Loucy (cell line): ENCODE measurements at regions not wholly inside any gene's neighbourhood (a gene's known extent, or its start where the extent isn't known, plus 50 kb on each side); places are given as distances from the start of the nearest gene placed in this dataset.

ENCODE experiments used
- H2AFZ ChIP-seq: fragments of 200-600 bp; sonication (generic); 2 replicates; pipeline ENCODE4 v1.6.0; 2016; ENCODE audit warnings: antibody characterized with exemption, mild to moderate bottlenecking, low read length, moderate library complexity
- H3F3A ChIP-seq: fragments of 200-600 bp; 2 replicates; pipeline ENCODE4 v1.6.0; 2016; ENCODE audit warnings: antibody characterized with exemption, low read depth, mild to moderate bottlenecking
- H3K27me3 ChIP-seq: fragments of 200-600 bp; sonication (generic); 2 replicates; pipeline ENCODE4 v1.6.1; 2014; ENCODE audit warnings: low read length, mild to moderate bottlenecking; ENCODE audit not compliant: insufficient read depth, poor library complexity, severe bottlenecking
- H3K36me3 ChIP-seq: fragments of 200-600 bp; sonication (generic); 2 replicates; pipeline ENCODE4 v1.6.1; 2016; ENCODE audit warnings: low read length; ENCODE audit not compliant: insufficient read depth
- H3K4me1 ChIP-seq: fragments of 200-600 bp; sonication (generic); 2 replicates; pipeline ENCODE4 v1.5.1; 2014; ENCODE audit warnings: low read length, mild to moderate bottlenecking; ENCODE audit not compliant: insufficient read depth, poor library complexity, severe bottlenecking
- H3K4me2 ChIP-seq: fragments of 200-600 bp; sonication (generic); 2 replicates; pipeline ENCODE4 v1.6.0; 2014; ENCODE audit warnings: antibody characterized with exemption, low read length, low read depth, mild to moderate bottlenecking; ENCODE audit not compliant: poor library complexity, severe bottlenecking
- H3K4me3 ChIP-seq: fragments of 200-600 bp; sonication (generic); 2 replicates; pipeline ENCODE4 v1.5.1; 2014; ENCODE audit warnings: low read length, mild to moderate bottlenecking, mixed read lengths; ENCODE audit not compliant: poor library complexity, severe bottlenecking
- H3K79me2 ChIP-seq: fragments of 200-600 bp; sonication (generic); 2 replicates; pipeline ENCODE4 v1.6.1; 2014; ENCODE audit warnings: low read length; ENCODE audit not compliant: insufficient read depth
- H3K9ac ChIP-seq: fragments of 200-600 bp; sonication (generic); 2 replicates; pipeline ENCODE4 v1.6.0; 2014; ENCODE audit warnings: mild to moderate bottlenecking, low read depth, low read length, moderate library complexity; ENCODE audit not compliant: poor library complexity, severe bottlenecking
- H3K9me2 ChIP-seq: fragments of 200-600 bp; sonication (generic); replicated peaks from 2 replicates; pipeline ENCODE4 v1.6.1; 2016; ENCODE audit warnings: low read depth, low read length, mixed read lengths
- H3K9me3 ChIP-seq: fragments of 200-600 bp; sonication (generic); 2 replicates; pipeline ENCODE4 v1.6.1; 2014; ENCODE audit warnings: mild to moderate bottlenecking, antibody characterized with exemption, low read length, low read depth; ENCODE audit not compliant: insufficient read depth
- H4K20me1 ChIP-seq: fragments of 200-600 bp; sonication (generic); 2 replicates; pipeline ENCODE4 v1.6.0; 2014; ENCODE audit warnings: antibody characterized with exemption, low read length, mild to moderate bottlenecking; ENCODE audit not compliant: insufficient read depth, poor library complexity, severe bottlenecking
- EZH2phosphoT487 ChIP-seq: fragments of 200-600 bp; IDR thresholded peaks from 2 replicates; pipeline ENCODE4 v1.6.1; 2018; ENCODE audit warnings: antibody characterized with exemption, mild to moderate bottlenecking, moderate library complexity, borderline replicate concordance
- TF ChIP-seq, protein P1 (sequence below): fragments of 200-600 bp; sonication (generic); conservative IDR thresholded peaks from 2 replicates; pipeline ENCODE4 v1.5.1; 2014; ENCODE audit warnings: mild to moderate bottlenecking, antibody characterized with exemption, low read length

DNA sequence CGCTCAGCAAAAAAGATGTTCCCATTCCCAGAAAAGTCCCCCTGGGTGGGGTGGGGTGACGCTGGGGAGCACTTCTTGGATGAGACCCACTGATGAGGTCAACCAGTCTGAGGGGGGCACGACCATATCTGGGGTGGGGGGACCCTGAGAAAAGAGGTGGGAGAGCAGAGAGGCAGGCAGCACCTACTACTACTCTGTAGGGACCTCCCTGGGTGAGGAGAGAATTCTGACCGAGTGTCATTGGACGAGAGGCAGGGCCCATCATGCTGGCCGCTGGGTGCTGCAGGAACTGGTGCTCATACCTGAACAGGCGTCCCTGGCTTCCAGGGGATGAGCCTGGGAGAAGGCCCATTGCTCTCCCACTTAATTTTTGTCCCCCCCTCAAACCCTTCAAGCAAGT lies 158.8 kb downstream of the KLF13 start:
- no peaks in the 10 kb centered on the region for H3K27me3 ChIP-seq
- no peaks in the 10 kb centered on the region for H3K9me3 ChIP-seq
- H3K4me2 ChIP-seq: no peak overlapping the region
- no peaks in the 10 kb centered on the region for H3F3A ChIP-seq
- no peaks in the 10 kb centered on the region for H4K20me1 ChIP-seq
- H3K79me2 ChIP-seq: no peaks in the 10 kb centered on the region
- TF ChIP-seq, protein P1, sequence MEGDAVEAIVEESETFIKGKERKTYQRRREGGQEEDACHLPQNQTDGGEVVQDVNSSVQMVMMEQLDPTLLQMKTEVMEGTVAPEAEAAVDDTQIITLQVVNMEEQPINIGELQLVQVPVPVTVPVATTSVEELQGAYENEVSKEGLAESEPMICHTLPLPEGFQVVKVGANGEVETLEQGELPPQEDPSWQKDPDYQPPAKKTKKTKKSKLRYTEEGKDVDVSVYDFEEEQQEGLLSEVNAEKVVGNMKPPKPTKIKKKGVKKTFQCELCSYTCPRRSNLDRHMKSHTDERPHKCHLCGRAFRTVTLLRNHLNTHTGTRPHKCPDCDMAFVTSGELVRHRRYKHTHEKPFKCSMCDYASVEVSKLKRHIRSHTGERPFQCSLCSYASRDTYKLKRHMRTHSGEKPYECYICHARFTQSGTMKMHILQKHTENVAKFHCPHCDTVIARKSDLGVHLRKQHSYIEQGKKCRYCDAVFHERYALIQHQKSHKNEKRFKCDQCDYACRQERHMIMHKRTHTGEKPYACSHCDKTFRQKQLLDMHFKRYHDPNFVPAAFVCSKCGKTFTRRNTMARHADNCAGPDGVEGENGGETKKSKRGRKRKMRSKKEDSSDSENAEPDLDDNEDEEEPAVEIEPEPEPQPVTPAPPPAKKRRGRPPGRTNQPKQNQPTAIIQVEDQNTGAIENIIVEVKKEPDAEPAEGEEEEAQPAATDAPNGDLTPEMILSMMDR: no peak
- H3K36me3 ChIP-seq: no peaks in the 10 kb centered on the region
- no peak overlapping the region for H3K4me3 ChIP-seq
- H3K9ac ChIP-seq: no peak overlapping the region
- no peak overlapping the region for H2AFZ ChIP-seq
- H3K4me1 ChIP-seq: no peaks in the 10 kb centered on the region
- H3K9me2 ChIP-seq: no peaks in the 10 kb centered on the region

DNA sequence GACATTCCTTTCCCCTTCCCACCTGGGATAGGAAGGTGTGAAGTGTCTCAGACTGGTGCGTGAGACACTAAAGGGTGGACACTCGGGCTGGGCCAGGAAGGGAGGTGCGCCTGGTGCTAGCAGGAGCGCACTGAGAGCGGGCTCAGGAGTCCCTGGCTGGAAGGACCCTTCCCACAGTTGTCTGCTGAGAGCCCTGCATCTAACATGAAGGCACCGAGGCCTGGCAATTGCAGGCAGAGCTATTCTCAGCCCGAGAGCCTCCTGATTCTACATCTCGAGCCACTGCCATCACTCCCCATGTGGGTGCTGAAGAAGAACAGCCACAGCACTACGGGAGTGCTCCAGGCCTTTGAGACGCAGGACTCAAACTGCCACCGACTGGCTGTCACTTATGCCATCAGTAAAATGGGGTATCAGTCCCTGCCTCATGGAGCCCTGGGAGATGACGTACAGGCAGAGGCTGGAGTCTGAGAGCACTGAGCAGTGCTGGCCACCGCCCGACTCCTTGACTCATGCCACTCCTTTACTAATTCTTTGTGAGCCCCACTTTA lies 159.4 kb downstream of the KLF13 start:
- no peaks in the 10 kb centered on the region for H3K36me3 ChIP-seq
- H4K20me1 ChIP-seq: no peaks in the 10 kb centered on the region
- no peaks in the 10 kb centered on the region for H3K9me3 ChIP-seq
- H3K79me2 ChIP-seq: no peaks in the 10 kb centered on the region
- TF ChIP-seq, protein P1: no peak
- TF ChIP-seq EZH2phosphoT487: no peak
- H3K4me3 ChIP-seq: no peak overlapping the region
- H3K9me2 ChIP-seq: no peaks in the 10 kb centered on the region
- H3K9ac ChIP-seq: no peak overlapping the region
- H3K4me1 ChIP-seq: no peaks in the 10 kb centered on the region
- H3K4me2 ChIP-seq: no peak overlapping the region
- H3K27me3 ChIP-seq: no peaks in the 10 kb centered on the region
- no peak overlapping the region for H2AFZ ChIP-seq
- no peaks in the 10 kb centered on the region for H3F3A ChIP-seq

DNA sequence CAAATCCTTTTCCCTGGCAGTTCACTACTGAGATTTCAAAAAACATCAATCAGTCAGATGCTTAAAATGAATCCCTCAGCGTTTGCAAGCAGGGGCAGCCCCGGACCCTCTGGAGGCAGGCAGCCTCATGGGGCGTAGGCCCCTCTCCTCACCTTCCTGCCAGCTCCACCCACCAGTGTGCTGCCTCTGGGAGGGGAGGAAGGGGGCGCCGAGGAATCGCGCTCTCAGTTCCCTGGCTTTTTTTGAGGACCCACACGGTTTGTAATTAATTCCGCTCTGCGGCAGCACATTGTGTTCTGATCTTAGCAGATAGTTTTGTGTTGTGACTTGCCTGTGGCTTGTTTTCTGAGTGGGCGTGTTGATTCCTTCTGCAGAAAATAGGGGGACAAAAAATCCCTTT lies 159.9 kb downstream of the KLF13 start:
- no peak for TF ChIP-seq EZH2phosphoT487
- TF ChIP-seq, protein P1: no peak
- no peak overlapping the region for H2AFZ ChIP-seq

More for the DNA sequence above, 159.9 kb downstream of the KLF13 start:
- no peak overlapping the region for H3K9ac ChIP-seq
- H3K27me3 ChIP-seq: no peaks in the 10 kb centered on the region
- no peaks in the 10 kb centered on the region for H3K9me2 ChIP-seq
- no peaks in the 10 kb centered on the region for H3F3A ChIP-seq
- H3K9me3 ChIP-seq: 0 out of 2 replicates have a peak, but pooled peaks cover 4% of the 10 kb centered on the region
- H4K20me1 ChIP-seq: no peaks in the 10 kb centered on the region
- no peak overlapping the region for H3K4me2 ChIP-seq
- H3K79me2 ChIP-seq: no peaks in the 10 kb centered on the region
- H3K4me1 ChIP-seq: no peaks in the 10 kb centered on the region
- H3K4me3 ChIP-seq: no peak overlapping the region
- no peaks in the 10 kb centered on the region for H3K36me3 ChIP-seq
